SU-DHL-6 (cell line): ENCODE measurements at regions not wholly inside any gene's neighbourhood (a gene's known extent, or its start where the extent isn't known, plus 50 kb on each side); places are given as distances from the start of the nearest gene placed in this dataset.

Experiments
- EZH2phosphoT487 ChIP-seq: fragments of 200-600 bp; sonication (generic), shearing (Covaris generic); conservative IDR thresholded peaks from 2 replicates; pipeline ENCODE4 v1.6.1; 2018; ENCODE audit warnings: mild to moderate bottlenecking, antibody characterized with exemption, low read length, moderate library complexity, mixed read lengths
- TF ChIP-seq, protein P1 (sequence below): fragments of 200-600 bp; sonication (generic); IDR thresholded peaks from one replicate; pipeline ENCODE4 v1.5.1; 2017; ENCODE audit warnings: antibody characterized with exemption, mild to moderate bottlenecking, low read length, moderate library complexity; ENCODE audit not compliant: insufficient read depth, poor library complexity, severe bottlenecking

DNA sequence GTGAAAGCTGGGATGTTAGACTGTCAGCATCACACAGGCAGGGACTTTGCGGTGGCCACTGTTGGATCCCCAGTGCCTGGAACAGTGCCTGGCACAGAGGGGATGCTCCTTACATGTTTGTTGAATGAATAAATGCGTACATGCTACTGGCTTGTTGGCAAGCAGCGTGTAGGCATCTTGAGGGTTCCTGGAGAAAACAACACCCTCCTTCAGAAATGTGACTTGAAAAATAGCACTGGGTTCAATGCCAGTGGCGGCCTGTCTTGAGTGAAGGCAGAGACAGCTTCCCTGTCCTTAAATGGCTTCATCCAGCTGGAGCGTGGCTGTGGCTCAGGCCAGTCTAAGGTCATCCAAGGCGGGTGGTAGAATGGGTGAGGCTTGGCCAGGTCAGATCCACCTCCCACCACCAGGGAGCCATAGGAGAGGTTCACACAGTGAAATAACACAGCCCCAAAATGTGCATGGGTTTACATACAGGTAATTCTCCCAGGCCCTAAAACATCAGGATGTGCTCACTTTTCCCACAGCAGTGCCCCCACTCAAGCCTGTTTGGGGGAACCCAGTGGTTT lies 171.4 kb downstream of the PHETA1 start:
- TF ChIP-seq, protein P1, sequence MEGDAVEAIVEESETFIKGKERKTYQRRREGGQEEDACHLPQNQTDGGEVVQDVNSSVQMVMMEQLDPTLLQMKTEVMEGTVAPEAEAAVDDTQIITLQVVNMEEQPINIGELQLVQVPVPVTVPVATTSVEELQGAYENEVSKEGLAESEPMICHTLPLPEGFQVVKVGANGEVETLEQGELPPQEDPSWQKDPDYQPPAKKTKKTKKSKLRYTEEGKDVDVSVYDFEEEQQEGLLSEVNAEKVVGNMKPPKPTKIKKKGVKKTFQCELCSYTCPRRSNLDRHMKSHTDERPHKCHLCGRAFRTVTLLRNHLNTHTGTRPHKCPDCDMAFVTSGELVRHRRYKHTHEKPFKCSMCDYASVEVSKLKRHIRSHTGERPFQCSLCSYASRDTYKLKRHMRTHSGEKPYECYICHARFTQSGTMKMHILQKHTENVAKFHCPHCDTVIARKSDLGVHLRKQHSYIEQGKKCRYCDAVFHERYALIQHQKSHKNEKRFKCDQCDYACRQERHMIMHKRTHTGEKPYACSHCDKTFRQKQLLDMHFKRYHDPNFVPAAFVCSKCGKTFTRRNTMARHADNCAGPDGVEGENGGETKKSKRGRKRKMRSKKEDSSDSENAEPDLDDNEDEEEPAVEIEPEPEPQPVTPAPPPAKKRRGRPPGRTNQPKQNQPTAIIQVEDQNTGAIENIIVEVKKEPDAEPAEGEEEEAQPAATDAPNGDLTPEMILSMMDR: no peak
- no peak for TF ChIP-seq EZH2phosphoT487
